ENCODE measurements at regions not wholly inside any gene's neighbourhood (a gene's known extent, or its start where the extent isn't known, plus 50 kb on each side); places are given as distances from the start of the nearest gene placed in this dataset.

DNA sequence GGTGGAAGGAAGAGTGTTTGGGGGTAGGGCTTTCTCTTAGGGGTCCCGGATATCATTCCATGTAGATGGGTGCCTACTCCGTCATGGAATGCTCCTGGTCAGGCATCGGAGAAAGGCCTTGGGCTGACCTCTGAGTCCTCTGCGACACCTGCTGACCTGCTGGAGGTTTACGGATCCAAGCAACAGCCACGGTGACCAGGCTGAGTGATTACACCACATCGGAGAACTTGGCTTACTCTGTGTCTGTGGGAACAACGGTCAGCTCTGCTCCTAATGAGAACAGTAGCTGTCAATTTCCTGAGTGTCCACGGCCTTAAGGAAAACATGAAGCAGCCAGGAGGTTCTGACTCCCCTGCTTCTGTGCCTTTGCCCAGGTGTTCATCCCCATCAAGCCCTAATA lies 73.2 kb downstream of the TNP1 start:
- 79% methylated on average over 7 of the region's 9 CpGs for WGBS (ENCODE audit: low lambda C conversion rate)
- Histone ChIP-seq H4K20me1 (ENCODE audit: insufficient read depth) (no peaks in the 10 kb centered on the region), H3F3A (replicated peaks; ENCODE audit: insufficient read depth) (no peaks in the 10 kb centered on the region), H3K4me3 (ENCODE audit: low read depth in 2 of 2, low read length in 1 of 2) (no peak overlapping the region), H3K9me2 (no peaks in the 10 kb centered on the region), H2AFZ (ENCODE audit: low read depth) (no peak overlapping the region), H3K27ac (ENCODE audit: low read depth in 2 of 2, low read length in 1 of 2) (no peak overlapping the region), H3K4me1 (ENCODE audit: control insufficient read depth in 1 of 2, insufficient read depth in 2 of 2, low read depth in 1 of 2, low read length in 1 of 2) (peaks cover 0 to 20% of the 10 kb centered on the region in 2 experiments; a peak in 1 of 4 replicates), H3K9ac (no peak overlapping the region), H3K4me2 (no peak overlapping the region), H3K9me3 (no peaks in the 10 kb centered on the region), H3K79me2 (ENCODE audit: insufficient read depth) (no peaks in the 10 kb centered on the region), H3K27me3 (ENCODE audit: insufficient read depth) (no peaks in the 10 kb centered on the region), H3K36me3 (replicated peaks in 1 of 2; ENCODE audit: control insufficient read depth in 1 of 2, insufficient read depth in 2 of 2, low read length in 1 of 2) (no peaks in the 10 kb centered on the region)
- TF ChIP-seq RAD21 (IDR thresholded peaks at IDR 0.05; ENCODE audit: low read length) (no peak), SIN3A (IDR thresholded peaks at IDR 0.05; ENCODE audit: borderline replicate concordance, low read depth, low read length) (no peak), USF1 (IDR thresholded peaks at IDR 0.05; ENCODE audit: borderline replicate concordance, low read depth) (no peak), FOSL2 (IDR thresholded peaks at IDR 0.05; ENCODE audit: borderline replicate concordance, low read depth) (no peak), IRF3 (IDR thresholded peaks at IDR 0.05; ENCODE audit: low read depth, low read length) (no peak)
- POLR2A ChIA-PET: no interaction called here
- CTCF ChIA-PET: interaction anchor here (0.9 to 1.9 kb wide), 2 partner anchors 33 to 378 kb away, joined by 3 to 5 read pairs; no protein-coding TSS in a partner anchor
- no peak for DNase-seq

DNA sequence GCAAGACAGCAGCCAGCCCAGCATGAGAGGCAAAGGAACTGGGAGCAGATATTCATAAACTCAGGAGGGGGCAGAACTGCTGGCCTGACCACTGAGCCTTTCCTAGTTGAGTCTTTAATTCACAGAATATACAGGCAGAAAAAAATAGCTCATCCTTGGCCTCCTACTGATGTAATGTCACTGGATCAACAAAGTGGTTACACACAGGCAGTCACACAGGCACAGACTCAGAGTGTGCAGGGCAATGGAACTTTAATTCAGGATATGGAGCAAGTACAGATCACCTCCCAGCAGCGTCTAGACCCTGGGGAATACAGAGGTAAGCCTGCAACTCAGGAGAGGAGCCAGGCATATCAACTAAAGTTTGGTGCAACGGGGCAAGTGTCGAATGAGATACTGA lies 75.4 kb downstream of the TNP1 start:
- Histone ChIP-seq H3K27ac (ENCODE audit: low read depth in 2 of 2, low read length in 1 of 2) (no peak overlapping the region), H3K9ac (no peak overlapping the region), H3K79me2 (ENCODE audit: insufficient read depth) (no peaks in the 10 kb centered on the region), H2AFZ (ENCODE audit: low read depth) (no peak overlapping the region), H3K9me2 (no peaks in the 10 kb centered on the region), H3K36me3 (replicated peaks in 1 of 2; ENCODE audit: control insufficient read depth in 1 of 2, insufficient read depth in 2 of 2, low read length in 1 of 2) (no peaks in the 10 kb centered on the region), H3K4me2 (no peak overlapping the region), H3K4me3 (ENCODE audit: low read depth in 2 of 2, low read length in 1 of 2) (no peak overlapping the region), H4K20me1 (ENCODE audit: insufficient read depth) (no peaks in the 10 kb centered on the region), H3K9me3 (no peaks in the 10 kb centered on the region), H3F3A (replicated peaks; ENCODE audit: insufficient read depth) (no peaks in the 10 kb centered on the region), H3K27me3 (ENCODE audit: insufficient read depth) (no peaks in the 10 kb centered on the region), H3K4me1 (ENCODE audit: control insufficient read depth in 1 of 2, insufficient read depth in 2 of 2, low read depth in 1 of 2, low read length in 1 of 2) (peaks cover 0 to 17% of the 10 kb centered on the region in 2 experiments; a peak in 1 of 4 replicates)
- ChIA-PET POLR2A (no interaction called here), CTCF (no interaction called here)
- 72% methylated on average over 3 of the region's 3 CpGs for WGBS (ENCODE audit: low lambda C conversion rate)
- no peak for DNase-seq
- TF ChIP-seq USF1 (IDR thresholded peaks at IDR 0.05; ENCODE audit: borderline replicate concordance, low read depth) (no peak), FOSL2 (IDR thresholded peaks at IDR 0.05; ENCODE audit: borderline replicate concordance, low read depth) (no peak), JUND (IDR thresholded peaks at IDR 0.05) (no peak), MAX (IDR thresholded peaks at IDR 0.05; ENCODE audit: low read depth) (no peak), GATA2 (CRISPR knock-in tag; IDR thresholded peaks at IDR 0.05) (no peak), NRF1 (IDR thresholded peaks at IDR 0.05; ENCODE audit: low read depth, low read length) (no peak), GABPA (IDR thresholded peaks at IDR 0.05; ENCODE audit: low read depth) (no peak), FOXJ3 (CRISPR knock-in tag; IDR thresholded peaks at IDR 0.05) (no peak), MXI1 (IDR thresholded peaks at IDR 0.05; ENCODE audit: low read depth, low read length) (no peak), RXRA (IDR thresholded peaks at IDR 0.05; ENCODE audit: borderline replicate concordance, low read depth) (no peak)
- TF ChIP-seq, protein P1, sequence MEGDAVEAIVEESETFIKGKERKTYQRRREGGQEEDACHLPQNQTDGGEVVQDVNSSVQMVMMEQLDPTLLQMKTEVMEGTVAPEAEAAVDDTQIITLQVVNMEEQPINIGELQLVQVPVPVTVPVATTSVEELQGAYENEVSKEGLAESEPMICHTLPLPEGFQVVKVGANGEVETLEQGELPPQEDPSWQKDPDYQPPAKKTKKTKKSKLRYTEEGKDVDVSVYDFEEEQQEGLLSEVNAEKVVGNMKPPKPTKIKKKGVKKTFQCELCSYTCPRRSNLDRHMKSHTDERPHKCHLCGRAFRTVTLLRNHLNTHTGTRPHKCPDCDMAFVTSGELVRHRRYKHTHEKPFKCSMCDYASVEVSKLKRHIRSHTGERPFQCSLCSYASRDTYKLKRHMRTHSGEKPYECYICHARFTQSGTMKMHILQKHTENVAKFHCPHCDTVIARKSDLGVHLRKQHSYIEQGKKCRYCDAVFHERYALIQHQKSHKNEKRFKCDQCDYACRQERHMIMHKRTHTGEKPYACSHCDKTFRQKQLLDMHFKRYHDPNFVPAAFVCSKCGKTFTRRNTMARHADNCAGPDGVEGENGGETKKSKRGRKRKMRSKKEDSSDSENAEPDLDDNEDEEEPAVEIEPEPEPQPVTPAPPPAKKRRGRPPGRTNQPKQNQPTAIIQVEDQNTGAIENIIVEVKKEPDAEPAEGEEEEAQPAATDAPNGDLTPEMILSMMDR (IDR thresholded peaks at IDR 0.05): no peak
- TF ChIP-seq, protein P2, sequence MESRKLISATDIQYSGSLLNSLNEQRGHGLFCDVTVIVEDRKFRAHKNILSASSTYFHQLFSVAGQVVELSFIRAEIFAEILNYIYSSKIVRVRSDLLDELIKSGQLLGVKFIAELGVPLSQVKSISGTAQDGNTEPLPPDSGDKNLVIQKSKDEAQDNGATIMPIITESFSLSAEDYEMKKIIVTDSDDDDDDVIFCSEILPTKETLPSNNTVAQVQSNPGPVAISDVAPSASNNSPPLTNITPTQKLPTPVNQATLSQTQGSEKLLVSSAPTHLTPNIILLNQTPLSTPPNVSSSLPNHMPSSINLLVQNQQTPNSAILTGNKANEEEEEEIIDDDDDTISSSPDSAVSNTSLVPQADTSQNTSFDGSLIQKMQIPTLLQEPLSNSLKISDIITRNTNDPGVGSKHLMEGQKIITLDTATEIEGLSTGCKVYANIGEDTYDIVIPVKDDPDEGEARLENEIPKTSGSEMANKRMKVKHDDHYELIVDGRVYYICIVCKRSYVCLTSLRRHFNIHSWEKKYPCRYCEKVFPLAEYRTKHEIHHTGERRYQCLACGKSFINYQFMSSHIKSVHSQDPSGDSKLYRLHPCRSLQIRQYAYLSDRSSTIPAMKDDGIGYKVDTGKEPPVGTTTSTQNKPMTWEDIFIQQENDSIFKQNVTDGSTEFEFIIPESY (IDR thresholded peaks at IDR 0.05; ENCODE audit: borderline replicate concordance, low read depth): no peak
